GM21825 (cell line): ENCODE measurements at regions not wholly inside any gene's neighbourhood (a gene's known extent, or its start where the extent isn't known, plus 50 kb on each side); places are given as distances from the start of the nearest gene placed in this dataset.

Source experiments
- ATAC-seq: cut with Tn5 transposase; IDR thresholded peaks from one replicate; pipeline ENCODE4 v1.9.1; 2021; ENCODE audit warnings: mild to moderate bottlenecking, moderate library complexity; ENCODE audit not compliant: unreplicated experiment

DNA sequence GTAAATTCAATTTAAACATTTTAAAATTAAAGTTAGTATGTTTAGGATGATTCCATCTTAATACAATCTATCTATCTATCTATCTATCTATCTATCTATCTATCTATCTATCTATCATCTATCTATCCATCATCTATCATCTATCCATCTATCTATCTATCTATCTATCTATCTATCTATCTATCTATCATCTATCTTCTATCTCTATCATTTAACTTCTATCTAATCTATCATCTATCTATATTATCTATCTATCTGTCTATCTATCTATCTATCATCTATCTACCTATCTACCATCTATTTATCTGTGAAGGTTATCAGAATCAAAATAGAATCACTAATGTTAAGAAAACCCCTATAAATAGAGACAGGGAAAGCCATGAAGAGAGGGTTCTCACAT lies 78.3 kb downstream of the RAMP3 start:
- no peak for ATAC-seq

GRCh38 chr7:45236666-45237065 lies 79.1 kb downstream of the RAMP3 start:
- no peak for ATAC-seq

DNA sequence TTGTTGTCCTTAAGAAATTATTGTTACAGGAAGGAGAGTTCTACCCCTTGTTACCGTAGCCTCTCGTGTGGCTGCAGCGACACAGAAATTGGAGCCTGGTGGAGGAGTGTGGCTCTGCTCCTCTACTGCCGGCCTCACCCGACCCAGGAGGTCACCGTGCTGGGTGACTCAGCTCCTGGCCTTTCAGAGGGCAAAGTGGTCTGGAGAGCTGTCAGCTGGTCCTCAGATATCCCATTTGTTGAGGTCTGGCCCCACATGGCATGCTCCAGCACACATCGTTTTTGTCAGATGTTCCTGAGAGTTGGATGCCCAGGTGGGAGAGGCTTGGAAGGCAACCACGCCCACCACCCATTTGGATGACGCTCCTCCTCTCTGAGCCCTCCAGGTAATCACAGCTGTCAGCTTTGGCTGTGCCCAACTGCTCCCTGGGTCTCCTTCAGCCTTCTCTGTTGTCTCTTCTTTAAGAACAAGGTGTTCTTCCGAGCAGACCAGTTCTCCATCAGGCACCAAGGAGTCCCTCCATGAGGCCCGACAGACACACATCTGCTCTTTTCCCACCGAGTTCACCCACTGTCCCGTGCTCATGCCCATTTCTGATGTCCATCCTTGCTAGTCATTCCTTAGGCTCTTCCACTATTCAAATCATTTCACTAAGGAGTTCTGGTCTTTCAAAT lies 80.3 kb downstream of the RAMP3 start:
- no peak for ATAC-seq

- ATAC-seq = no peak
These were observed 81.2 kb downstream of the RAMP3 start for GRCh38 chr7:45238806-45239205.

DNA sequence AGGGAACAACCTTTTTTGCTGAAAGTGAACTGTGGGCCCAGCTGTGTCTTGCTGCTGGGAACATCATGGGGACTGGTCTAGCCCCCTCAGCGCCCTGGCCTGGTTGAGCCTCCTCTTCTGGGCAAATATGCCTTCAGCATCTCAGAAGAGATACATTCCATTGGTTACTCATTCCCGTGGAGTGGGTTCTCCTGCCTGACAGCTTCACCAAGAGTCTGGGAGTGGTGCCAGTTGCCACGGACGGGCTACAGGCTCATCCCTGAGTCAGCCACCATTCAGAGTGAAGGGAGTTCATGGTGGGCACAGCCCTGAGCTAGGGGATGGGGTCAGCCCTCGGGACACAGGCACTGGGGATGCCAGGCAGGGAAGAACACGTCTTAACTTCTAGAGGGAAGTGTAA lies 81.9 kb downstream of the RAMP3 start:
- ATAC-seq = no peak

DNA sequence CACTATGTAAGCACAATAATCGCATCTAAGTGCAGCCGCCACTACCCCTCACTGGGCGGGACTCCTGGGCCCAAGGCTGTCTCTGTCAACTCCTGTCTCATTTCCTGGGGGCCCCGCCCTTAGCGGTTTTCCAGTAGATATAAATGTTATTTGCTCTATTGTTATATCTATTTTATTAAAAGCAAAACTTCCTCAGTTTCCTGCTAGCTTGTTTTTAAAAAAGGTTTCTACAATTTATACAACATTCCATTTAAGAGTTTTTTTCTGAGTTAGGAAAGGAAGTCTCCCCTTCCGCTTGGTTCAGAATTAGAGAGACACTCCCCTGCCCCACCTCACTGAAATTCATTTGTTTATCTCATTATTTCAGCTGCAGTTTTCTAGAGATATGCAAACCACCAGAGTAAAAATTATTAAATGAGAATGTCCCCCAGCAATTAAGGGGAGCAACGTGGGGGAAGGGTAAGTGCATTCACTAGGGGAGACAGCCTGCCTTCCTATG lies 82.7 kb downstream of the RAMP3 start:
- ATAC-seq = no peak

DNA sequence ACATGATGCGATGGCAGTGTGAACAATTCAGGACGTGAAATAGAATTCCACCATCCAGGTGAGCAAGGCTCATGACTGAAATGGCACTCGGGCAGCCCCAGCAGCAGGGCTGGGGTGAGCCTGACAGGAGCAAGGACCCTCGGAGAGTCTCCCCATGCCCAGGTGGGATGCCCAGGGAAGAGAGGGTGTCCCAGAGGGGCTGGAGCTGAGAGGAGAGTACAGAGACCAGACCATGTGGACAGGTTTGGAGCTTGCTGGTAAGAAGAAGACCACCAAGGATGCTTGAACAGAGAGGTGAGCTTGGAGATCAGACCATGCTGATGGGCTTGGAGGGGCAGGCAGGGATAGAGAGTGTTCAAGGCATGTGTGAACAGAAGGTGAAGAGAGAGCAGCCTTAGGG lies 83.3 kb downstream of the RAMP3 start:
- ATAC-seq = no peak

- ATAC-seq = no peak
These were observed 83.9 kb downstream of the RAMP3 start for GRCh38 chr7:45241339-45242109.

DNA sequence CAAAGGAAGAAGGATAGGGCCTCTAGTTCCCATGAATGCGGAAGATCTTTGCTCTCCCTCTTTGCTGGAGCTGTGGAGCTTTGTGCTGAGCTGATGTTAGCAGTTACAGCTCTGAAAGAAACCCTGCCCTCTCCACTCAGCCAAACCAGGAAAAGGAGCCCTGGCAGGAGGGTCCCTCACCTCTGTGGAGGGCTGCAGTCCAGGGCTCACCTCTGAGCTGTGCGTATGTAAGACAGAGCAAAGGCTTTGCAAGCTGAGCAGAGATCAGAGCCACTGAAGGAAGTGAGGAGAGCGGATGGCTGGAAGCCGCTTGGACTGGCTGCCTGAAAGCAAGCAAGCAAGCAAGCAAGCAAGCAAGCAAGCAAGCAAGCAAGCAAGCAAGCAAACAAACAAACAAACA lies 84.7 kb downstream of the RAMP3 start:
- ATAC-seq = no peak

DNA sequence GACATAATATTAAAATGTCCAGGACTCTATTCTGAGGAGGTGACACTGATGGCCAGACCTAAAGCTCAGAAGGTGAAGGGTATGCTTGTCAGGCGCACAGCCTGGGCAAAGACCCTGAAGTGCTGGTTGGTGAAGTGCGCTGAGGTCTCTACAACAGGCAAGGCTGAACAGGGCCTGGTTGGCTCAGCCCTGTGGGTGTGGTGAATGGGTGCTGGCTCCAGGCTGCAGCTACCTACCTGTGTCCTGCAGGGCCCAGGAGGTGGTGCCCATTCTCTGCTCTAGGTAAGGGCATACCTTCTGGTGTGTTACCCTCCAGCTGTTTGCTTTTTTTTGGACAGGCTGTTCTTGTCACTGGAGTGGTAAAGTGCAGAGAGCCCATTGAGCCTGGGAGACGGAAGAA lies 85.1 kb downstream of the RAMP3 start:
- ATAC-seq = no peak

DNA sequence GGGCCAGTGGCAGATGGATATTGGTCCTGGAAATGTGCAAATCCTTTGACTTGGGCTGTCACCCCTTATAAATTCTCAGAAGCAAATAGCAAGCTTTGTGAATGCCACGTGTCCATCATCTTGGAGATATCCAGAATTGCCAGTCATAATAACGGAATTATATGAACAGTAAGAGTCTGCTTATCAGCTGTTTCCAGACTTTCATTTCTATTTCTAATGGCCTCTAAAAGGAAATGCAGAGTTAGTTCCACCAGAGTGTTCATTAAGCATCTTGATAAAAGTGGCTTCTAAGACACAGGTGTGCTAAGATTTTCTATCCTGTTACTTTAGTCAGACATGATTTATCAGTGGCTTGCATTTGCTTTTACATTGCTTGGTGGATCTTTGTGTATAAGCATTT lies 87.4 kb downstream of the RAMP3 start:
- ATAC-seq = no peak

DNA sequence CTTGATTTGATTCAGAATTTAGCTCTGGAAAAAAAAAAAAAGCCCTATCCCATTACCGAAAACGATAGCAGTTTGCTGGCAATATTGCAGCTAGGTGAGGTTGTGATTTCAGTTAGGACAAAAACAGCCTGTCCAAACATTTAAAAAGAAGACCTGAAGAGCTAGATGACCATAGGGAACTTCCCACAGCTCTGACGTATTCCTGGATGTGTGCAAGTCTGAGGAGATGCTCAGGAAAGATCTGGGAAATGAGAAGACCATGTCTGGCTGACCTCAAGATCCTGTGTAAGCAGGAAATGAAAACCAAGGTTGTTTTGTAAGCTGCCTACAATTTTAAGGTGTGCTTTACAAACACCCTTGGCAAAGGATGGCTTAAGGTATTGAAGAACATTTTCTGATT lies 88.7 kb downstream of the RAMP3 start:
- ATAC-seq = no peak

DNA sequence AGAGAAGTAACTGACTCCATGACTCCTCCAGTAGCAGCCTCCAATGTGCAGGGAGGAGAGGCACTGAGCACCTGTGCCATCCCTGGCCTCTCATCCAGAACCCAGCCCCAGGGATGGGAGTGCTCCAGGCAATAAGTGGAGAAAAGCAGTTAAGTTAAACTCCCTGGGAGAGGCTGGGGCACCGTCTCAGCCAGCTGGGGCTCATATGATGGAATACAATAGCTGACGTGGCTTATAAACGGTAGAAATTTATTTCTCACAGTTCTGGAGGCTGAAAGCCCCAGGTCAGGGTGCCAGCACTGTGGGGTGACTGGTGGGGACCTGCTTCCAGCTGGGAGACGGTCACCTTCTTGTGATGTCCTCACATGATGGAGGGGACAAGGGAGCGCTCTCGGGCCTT lies 94.7 kb downstream of the RAMP3 start:
- no peak for ATAC-seq

DNA sequence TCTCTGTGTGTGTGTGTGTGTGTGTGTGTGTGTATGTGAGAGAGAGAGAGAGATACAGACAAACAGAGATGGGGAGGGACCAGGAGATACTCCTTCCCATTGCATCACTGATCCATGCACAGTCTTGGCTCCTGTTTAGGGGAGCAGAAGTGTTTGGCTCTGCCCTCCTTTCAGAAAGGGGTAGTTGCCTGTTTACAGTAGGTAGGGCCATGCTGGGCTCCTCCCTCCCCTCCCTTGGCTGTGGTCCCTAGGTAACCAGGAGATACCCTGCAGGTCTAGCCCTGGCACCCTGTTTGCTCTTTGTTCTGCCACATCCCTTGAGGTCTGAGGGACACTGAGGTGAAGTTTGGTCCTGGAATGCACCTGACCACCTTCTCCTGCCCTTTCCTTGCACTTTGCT lies 95.3 kb downstream of the RAMP3 start:
- no peak for ATAC-seq

DNA sequence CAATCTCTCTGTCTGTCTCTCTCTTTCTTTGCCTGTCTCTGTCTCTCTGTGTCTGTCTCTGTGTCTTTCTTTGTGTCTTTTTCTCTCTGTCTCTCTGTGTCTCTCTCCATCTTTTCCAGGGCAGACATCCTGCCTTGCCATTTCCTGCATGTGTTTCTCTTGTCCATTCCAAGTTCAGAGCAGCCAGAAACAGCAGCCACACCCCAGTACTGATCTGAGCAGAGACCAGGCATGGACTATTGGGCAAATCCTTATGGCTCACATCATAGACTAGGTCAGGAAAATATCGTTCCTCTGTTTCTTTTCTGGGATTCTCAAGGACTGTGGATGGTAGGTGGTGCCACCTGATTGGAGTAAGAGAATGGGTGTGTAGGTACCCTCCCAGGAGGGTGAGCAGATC lies 95.8 kb downstream of the RAMP3 start:
- ATAC-seq = no peak

- no peak for ATAC-seq
These were observed 97.6 kb downstream of the RAMP3 start for GRCh38 chr7:45255187-45255586.

GRCh38 chr7:45256309-45256708 lies 98.7 kb downstream of the RAMP3 start:
- ATAC-seq = no peak

DNA sequence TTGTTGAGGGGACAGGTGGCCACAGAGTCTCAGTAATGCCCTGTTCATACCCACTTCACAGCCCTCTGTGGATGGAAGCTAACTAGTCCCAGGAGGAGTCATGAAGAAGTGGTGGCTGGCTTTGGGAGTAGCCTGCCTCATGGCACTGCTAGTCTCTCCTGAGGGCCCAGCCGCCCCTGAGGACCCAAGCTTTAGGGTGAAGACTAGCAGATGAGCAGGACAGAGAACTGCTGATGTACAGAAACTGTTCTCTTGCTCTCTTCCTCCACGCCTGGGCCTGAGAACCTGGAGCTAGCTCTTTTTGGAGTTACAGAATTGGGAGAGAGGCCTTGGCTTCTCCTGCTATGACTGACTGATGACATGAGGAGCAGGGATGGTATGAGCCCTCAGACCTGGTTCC lies 99.2 kb downstream of the RAMP3 start:
- ATAC-seq = no peak

GRCh38 chr7:45257284-45257683 lies 99.7 kb downstream of the RAMP3 start:
- ATAC-seq = no peak

DNA sequence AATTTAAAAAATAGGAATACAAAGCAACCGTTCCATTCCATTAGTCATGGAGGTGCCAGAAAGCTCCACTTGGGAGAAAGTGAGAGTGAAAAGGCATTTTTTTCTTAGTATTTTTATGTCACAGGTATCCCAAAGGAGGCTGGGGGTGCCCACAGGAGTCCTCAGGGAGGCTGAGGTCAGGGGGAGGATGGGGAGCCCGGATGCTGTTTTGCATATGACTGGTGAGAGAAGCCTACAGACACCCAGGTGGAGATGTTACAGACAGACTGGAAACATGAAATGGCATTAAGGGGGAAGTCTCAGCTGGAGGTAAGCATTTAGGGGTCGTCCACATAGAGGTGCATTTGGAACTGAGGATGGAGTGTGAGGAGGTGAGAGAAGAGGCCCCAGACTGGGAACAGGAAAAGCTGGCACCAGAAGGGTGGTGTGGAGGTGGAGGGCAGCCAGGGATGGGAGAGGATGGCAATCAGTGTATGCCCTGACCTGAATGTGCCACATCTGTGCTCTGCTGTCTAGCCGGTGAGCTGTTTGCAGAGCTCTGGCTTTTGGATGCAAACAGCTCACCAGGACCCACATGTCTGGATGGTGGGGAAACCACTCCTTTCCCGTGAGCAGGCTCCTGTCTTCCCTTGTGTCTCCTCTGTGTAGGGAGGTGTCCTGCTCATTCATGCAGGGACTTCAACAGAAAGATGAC lies 101.1 kb downstream of the RAMP3 start:
- no peak for ATAC-seq

DNA sequence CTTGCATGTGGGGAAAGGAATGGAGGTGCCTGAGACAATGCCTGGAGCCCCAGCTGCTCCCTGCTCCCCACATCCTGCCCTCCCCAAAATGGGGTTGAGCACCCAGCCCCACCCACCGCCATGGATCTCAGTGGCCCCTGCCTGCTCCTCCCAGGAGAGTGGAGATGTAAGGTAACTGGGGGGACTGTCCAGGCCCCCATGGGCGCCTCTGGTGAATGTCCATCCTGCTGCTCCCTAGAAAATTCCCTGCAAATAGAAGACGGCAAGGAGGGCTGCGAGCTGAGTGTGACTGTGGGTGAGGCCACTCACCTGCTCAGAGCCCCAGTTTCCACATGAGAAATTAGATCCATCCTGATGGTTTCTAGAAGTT lies 101.6 kb downstream of the RAMP3 start:
- no peak for ATAC-seq
